SJSA1 (cell line): ENCODE measurements at regions not wholly inside any gene's neighbourhood (a gene's known extent, or its start where the extent isn't known, plus 50 kb on each side); places are given as distances from the start of the nearest gene placed in this dataset.
"Not testable (repeated sequence)": the region's sequence is repeated elsewhere in the genome, so short reads cannot be mapped to it uniquely, and the experiment has no call there.

Experiments
- DNase-seq, 2 experiments: peaks; one replicate each; pipeline ENCODE4 v3.0.0-alpha.2; 2015 to 2020; ENCODE audit warnings: low spot score in 2 of 2, low read depth in 1 of 2
- H3K27ac ChIP-seq: fragments of 250-450 bp; sonication (Bioruptor Pico); 2 replicates; pipeline ENCODE4 v1.5.1; 2020; ENCODE audit warnings: mild to moderate bottlenecking, moderate library complexity
- H3K27me3 ChIP-seq: fragments of 250-450 bp; sonication (Bioruptor Pico); replicated peaks from 2 replicates; pipeline ENCODE4 v1.5.1; 2020; ENCODE audit warnings: mild to moderate bottlenecking, moderate library complexity
- H3K36me3 ChIP-seq: fragments of 250-450 bp; sonication (Bioruptor Pico); 2 replicates; pipeline ENCODE4 v1.5.1; 2020; ENCODE audit warnings: mild to moderate bottlenecking
- H3K4me1 ChIP-seq: fragments of 250-450 bp; sonication (Bioruptor Pico); replicated peaks from 2 replicates; pipeline ENCODE4 v1.6.1; 2021; ENCODE audit warnings: mild to moderate bottlenecking
- H3K4me3 ChIP-seq: fragments of 250-450 bp; sonication (Bioruptor Pico); 2 replicates; pipeline ENCODE4 v1.5.1; 2020; ENCODE audit warnings: mild to moderate bottlenecking
- H3K9me3 ChIP-seq: fragments of 250-450 bp; sonication (Bioruptor Pico); replicated peaks from 2 replicates; pipeline ENCODE4 v1.5.1; 2020; ENCODE audit warnings: mild to moderate bottlenecking

DNA sequence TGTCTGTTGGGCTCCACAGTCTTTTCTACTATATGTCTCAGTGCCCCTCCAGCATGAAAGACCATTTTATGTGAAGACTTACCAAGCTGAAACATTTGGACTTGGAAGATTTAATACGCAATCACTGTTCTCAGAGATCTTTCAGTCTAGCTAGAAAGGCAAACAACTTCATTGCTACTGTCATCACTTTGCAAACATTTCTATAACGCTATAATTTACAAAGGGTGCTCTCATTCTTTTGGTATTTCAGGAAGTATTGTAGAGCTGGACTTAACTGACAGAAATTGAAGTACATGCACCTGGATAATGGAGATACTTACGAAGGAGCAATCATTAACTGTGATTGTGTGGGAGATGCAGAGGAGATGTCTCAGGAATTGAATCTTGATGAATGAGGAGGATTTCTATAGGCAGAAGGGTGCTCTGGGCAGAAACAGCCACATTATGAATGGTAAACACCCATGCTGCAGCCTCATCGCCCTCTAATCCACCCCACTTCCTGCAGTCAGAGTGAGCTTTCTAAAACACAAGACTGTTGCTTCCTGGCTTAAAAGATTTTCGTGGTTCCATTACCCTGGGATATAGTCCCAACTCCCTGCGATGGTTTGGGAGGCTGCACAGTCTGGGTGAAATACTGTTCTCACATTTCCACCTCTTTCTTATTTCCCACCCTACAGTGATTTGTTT lies 75.1 kb upstream of the GNG12 start:
- no peaks in the 10 kb centered on the region for H3K27me3 ChIP-seq
- H3K27ac ChIP-seq: no peak overlapping the region
- H3K9me3 ChIP-seq: no peaks in the 10 kb centered on the region
- H3K4me3 ChIP-seq: no peak overlapping the region
- H3K36me3 ChIP-seq: no peaks in the 10 kb centered on the region
- no peak for DNase-seq
- H3K4me1 ChIP-seq: peaks cover 7% of the 10 kb centered on the region; the same call in 1 of the 2 replicates

DNA sequence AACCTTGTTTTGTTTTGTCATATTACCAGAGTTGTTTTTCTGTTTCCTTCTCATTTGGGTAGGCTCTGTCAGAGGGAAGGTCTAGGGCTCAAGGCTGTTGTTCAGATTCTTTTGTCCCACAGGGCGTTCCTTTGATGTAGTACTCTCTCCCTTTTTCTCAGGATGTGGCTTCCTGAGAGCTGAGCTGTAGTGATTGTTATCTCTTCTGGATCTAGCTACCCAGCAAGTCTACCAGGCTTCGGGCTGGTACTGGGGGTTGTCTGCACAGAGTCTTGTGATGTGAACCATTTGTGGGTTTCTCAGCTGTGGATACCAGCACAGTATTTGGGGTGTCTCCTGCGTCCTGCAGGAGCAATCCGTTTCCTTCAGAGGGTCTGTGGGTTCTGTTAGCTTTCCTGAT lies 74.2 kb upstream of the GNG12 start:
- H3K27ac ChIP-seq, H3K9me3 ChIP-seq, H3K4me3 ChIP-seq, DNase-seq, H3K36me3 ChIP-seq, H3K4me1 ChIP-seq, H3K27me3 ChIP-seq: not testable (repeated sequence)

DNA sequence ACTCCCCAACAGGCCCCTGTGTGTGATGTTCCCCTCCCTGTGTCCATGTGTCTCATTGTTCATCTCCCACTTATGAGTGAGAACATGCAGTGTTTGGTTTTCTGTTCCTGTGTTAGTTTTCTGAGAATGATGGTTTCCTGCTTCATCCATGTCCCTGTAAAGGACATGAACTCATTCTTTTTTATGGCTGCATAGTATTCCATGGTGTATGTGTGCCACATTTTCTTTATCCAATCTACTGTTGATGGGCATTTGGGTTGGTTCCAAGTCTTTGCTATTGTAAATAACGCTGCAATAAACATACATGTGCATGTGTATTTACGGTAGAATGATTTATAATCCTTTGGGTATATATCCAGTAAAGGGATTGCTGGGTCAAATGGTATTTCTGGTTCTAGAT lies 72.7 kb upstream of the GNG12 start:
- DNase-seq, H3K4me1 ChIP-seq, H3K36me3 ChIP-seq, H3K27me3 ChIP-seq, H3K9me3 ChIP-seq, H3K4me3 ChIP-seq, H3K27ac ChIP-seq: not testable (repeated sequence)

DNA sequence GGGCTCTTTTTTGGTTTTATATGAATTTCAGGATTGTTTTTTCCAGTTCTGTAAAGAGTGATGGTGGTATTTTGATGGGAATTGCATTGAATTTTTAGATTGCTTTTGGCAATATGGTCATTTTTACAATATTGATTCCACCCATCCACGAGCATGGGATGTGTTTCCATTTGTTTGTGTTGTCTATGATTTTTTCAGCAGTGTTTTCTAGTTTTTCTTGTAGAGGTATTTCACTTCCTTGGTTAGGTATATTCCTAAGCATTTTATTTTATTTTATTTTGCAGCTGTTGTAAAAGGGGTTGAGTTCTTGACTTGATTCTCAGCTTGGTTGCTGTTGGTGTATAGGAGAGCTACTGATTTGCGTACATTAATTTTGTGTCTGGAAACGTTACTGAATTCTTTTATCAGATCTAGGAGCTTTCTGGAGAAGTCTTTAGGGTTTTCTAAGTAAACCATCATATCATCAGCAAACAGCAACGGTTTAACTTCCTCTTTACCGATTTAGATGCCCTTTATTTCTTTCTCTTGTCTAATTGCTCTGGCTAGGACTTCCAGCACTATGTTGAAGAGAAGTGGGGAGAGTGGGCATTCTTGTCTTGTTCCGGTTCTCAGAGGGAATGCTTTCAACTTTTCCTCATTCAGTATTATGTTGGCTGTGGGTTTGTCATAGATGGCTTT lies 69.4 kb upstream of the GNG12 start:
- not testable (repeated sequence) for DNase-seq, H3K4me1 ChIP-seq, H3K36me3 ChIP-seq, H3K27ac ChIP-seq, H3K4me3 ChIP-seq, H3K27me3 ChIP-seq, H3K9me3 ChIP-seq

DNA sequence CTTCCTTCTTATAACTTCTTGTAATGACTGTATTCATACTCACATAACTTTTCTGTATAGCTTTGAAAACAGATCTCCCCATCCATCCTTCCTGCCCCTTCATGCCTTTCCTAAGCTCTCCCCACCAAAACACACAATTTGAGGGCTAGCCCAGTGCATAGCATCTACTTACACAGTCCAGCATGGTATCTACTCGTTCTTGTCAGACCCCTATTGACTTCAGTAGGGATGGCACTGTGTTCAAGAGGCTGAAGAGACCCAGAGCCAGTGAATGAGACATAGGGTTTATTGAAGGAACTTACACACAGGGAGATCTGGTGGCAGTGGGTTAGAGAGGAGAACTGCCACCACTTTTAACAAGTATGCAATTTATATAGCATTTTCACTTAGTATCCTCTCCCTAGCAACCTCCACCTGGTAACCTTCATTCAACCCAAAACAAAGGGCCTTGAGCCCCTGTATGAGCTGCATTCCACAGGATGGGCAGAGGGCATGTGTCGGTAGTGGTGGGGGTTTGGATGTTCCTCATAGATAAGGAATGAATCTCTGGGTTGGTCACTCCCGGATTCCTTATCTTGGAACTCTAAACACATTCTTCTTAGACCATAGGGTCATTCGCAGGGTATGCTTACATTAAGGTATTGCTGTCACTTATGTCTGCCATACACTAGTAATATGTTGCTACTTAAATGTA lies 64.9 kb upstream of the GNG12 start:
- Histone ChIP-seq H3K9me3 (no peaks in the 10 kb centered on the region), H3K27me3 (no peaks in the 10 kb centered on the region), H3K36me3 (no peaks in the 10 kb centered on the region), H3K4me1 (peaks cover 15% of the 10 kb centered on the region), H3K4me3 (no peak overlapping the region), H3K27ac (no peak overlapping the region)
- DNase-seq: no peak

DNA sequence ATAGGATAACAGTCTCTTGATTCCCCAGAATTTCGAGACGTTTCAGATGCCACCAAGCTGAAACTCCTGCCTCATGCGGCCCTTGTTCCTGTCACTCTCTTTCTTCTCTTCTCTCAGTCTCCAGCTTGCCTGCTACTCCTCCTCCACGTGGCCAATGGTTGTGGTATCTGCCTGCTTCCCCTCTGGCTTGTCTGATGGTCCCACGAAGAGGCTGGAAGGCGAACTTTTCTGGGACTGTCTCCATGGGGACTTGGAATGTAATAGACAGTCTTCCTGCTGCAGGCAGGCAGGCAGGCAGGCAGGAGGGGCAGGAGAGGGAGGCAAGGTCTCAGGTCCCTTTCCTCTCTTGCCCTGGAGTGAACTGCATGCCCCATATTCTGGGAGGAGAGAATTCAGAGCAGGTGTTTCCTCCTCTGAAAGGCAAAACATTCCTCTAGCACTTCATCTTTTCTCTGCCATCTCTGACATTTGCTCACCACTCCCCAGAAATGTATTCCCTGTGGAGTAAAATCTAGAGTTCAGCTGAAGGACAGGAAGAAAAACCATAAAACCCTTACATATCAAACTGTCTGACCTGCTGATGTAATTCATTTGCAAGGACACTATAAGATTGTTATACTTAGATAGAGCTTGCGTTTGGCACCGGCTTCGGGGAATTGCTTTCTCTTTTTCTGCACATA lies 64.1 kb upstream of the GNG12 start:
- no peak overlapping the region for H3K4me3 ChIP-seq
- H3K4me1 ChIP-seq: peaks cover 23% of the 10 kb centered on the region
- no peak overlapping the region for H3K27ac ChIP-seq
- no peaks in the 10 kb centered on the region for H3K9me3 ChIP-seq
- no peak for DNase-seq
- H3K36me3 ChIP-seq: no peaks in the 10 kb centered on the region
- no peaks in the 10 kb centered on the region for H3K27me3 ChIP-seq

DNA sequence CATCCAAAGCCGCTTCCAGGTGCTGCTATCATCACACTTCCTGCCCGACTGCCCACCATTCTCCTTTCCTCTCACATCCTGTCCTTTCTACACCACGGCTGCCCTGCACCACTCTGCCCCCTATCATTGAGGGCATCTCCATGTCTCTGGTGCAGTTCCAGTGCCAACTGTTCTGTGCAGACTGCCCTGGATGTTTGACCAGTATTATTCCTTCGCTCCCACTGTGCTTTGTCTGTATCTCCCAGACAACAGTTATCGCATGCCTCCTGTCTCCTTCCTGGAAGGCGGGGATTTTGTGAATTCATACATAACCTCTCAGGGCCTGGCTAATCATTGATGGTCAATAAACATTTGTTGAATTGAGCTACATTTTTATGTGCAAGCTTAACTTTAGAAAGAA lies 63.6 kb upstream of the GNG12 start:
- H3K4me3 ChIP-seq: no peak overlapping the region
- H3K27ac ChIP-seq: no peak overlapping the region
- no peaks in the 10 kb centered on the region for H3K9me3 ChIP-seq
- no peaks in the 10 kb centered on the region for H3K36me3 ChIP-seq
- peaks cover 29% of the 10 kb centered on the region for H3K4me1 ChIP-seq
- no peak for DNase-seq
- H3K27me3 ChIP-seq: no peaks in the 10 kb centered on the region

DNA sequence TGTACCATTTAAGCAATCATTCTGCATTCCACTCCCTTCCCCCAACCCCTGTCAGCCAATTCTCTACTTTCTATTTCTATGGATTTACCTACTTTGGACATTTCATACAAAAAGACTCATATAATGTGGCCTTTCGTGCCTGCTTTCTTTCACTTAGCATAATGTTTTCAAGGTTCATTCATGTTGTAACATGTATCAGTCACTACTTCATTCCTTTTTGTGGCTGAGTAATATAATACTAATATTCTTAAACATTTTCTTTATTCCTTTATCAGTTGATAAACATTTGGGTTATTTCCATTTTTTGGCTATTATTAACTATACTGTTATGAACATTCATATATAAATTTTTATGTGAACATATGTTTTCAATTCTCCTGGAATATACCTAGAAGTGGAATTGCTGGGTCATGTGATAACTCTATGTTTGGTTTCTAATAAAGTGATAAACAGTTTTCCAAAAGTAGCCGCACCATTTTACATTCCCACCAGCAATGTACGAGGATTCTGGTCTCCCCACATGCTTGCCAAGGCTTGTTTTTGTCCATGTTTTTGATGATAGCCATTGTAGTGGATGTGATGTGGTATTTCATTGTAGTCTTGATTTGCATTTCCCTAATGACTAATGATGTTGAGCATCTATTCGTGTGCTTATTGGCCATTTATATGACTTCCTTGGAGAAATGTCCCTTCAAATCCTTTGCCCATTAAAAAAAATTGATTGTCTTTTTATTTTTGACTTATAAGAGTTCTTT lies 61.9 kb upstream of the GNG12 start:
- no peaks in the 10 kb centered on the region for H3K36me3 ChIP-seq
- H3K27ac ChIP-seq: no peak overlapping the region
- no peaks in the 10 kb centered on the region for H3K9me3 ChIP-seq
- H3K27me3 ChIP-seq: no peaks in the 10 kb centered on the region
- no peak overlapping the region for H3K4me3 ChIP-seq
- DNase-seq: no peak
- H3K4me1 ChIP-seq: peaks cover 46% of the 10 kb centered on the region

DNA sequence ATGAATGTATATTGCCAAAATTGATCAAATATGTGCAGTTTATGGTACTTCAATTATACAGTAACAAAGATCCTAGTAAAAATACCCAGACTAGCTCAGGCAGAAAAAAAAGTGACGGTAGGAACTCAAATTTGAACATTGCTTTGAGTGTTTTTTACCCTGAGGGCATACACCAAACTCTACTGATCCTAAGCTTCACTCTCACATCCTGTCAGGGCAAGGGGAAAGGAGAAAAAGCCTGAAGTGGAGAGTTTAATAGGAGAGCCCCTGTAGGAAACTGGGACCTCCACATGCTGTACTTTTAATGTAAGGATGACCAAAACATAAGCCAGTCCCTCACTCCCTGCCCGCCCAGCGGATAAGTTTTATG lies 59.8 kb upstream of the GNG12 start:
- Histone ChIP-seq H3K27me3 (no peaks in the 10 kb centered on the region), H3K4me1 (peaks cover 63% of the 10 kb centered on the region), H3K9me3 (no peaks in the 10 kb centered on the region), H3K4me3 (no peak overlapping the region), H3K27ac (peak overlapping the region; percentile 11; the same call in 1 of the 2 replicates), H3K36me3 (no peaks in the 10 kb centered on the region)
- no peak for DNase-seq

DNA sequence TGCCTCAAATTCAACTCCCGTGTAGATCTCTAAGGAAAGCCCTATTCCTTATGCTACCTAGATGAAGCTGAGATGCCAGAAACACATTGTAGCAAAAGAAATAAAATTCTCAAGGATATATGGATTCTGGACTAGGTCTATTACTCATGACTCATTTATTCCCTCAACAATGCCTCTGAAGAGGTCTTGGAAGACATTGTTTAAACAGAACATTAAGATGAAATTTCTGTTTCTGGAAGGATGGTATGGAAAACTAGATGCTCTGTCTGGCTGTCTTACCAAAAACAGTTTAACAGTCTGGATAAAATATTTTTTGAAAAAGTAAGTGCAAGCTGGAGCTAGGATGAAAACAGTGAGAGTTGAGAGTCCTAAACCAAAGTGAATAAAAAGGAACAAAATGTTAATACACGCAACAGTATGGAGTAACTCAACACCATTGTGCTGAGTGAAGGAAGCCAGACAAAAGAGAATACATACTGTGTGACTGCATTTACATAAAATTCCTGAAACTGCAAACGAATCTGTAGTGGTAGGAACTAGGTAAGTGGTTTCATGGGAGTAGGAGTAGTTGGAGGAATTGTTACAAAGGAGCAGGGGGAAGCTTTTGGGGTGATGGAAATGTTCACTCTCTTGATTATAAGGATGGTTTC lies 59.3 kb upstream of the GNG12 start:
- no peaks in the 10 kb centered on the region for H3K27me3 ChIP-seq
- DNase-seq: peak in 1 of 2 experiments; percentile 35
- no peaks in the 10 kb centered on the region for H3K9me3 ChIP-seq
- H3K36me3 ChIP-seq: no peaks in the 10 kb centered on the region
- no peak overlapping the region for H3K4me3 ChIP-seq
- H3K4me1 ChIP-seq: peaks cover 65% of the 10 kb centered on the region
- H3K27ac ChIP-seq: peak overlapping the region; percentile 11; the same call in 1 of the 2 replicates

DNA sequence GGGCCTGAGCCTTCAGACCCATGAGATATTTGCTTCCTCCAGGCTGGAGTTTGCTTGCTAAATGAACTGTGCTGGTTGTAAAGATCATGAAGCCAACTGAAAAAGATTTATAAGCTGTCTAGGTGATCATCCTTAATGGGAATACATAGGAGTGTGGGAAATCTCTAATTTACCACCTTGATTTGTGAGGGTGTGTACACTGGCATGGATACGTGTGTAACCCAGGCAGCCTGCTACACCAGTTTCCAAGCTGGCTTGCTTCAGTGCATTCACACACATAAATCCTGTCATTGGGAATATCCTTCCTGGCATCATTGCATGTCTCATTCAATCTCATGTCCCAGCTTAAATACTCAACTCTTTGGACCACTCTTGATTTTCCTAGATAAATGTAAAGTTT lies 57.6 kb upstream of the GNG12 start:
- DNase-seq: no peak
- H3K27me3 ChIP-seq: no peaks in the 10 kb centered on the region
- no peaks in the 10 kb centered on the region for H3K36me3 ChIP-seq
- no peaks in the 10 kb centered on the region for H3K9me3 ChIP-seq
- H3K4me1 ChIP-seq: peaks cover 68% of the 10 kb centered on the region
- H3K4me3 ChIP-seq: no peak overlapping the region
- peak overlapping the region; percentile 98 for H3K27ac ChIP-seq

DNA sequence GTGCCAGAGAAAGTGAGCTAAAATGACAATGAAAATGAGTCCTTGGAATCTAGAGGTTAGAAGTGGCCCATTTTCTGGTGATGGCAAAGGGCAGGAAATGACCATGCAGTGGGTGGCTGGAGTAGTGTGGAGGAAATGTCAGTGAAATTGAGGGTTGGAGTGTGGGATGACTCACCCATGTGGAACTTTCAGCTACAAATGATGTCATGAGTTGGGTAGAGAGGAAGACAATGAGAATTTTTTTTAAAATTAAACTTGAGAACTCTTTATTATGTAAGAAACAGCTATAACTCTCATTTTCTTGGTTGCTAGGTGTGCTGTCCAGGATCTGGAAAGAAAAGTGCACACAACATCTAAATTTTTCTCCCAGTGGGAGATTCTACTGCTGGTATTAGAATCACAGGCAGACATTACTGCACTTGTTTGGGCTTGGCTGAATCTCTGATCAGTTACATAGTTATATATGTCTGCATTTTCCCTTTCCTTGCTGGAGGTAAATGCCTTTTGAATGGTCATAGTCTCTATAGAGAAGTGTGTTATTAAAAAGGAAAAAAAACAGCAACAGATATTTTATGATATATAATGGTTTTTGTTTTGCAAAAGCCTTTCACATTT lies 56.8 kb upstream of the GNG12 start:
- Histone ChIP-seq H3K4me1 (peaks cover 68% of the 10 kb centered on the region), H3K27me3 (no peaks in the 10 kb centered on the region), H3K36me3 (no peaks in the 10 kb centered on the region), H3K9me3 (no peaks in the 10 kb centered on the region), H3K27ac (peak overlapping the region; percentile 98), H3K4me3 (no peak overlapping the region)
- DNase-seq: peak; percentile 91 to 93

DNA sequence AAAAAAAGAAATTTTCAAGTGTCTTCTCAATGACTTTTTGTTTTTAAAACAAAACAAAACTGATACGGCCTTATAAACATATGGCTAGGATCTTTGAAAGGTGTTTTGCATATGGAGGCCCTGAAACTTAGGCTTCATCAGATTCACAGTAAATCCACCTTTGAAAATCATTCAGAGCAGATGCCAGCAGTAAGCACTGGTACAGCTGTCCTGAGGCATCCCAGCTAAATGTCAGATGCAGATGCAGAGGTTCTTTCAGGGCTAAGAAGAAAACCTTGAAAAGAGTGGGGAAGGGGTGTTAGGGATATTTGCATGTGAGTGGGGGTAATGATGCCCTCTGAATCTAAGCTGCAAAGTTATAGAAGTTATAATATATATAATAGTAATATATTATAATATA lies 56.2 kb upstream of the GNG12 start:
- no peaks in the 10 kb centered on the region for H3K27me3 ChIP-seq
- H3K4me3 ChIP-seq: no peak overlapping the region
- no peak for DNase-seq
- H3K9me3 ChIP-seq: no peaks in the 10 kb centered on the region
- H3K27ac ChIP-seq: peak overlapping the region; percentile 98
- H3K36me3 ChIP-seq: no peaks in the 10 kb centered on the region
- peaks cover 68% of the 10 kb centered on the region for H3K4me1 ChIP-seq
